Hepatocyte (in vitro differentiated cells): ENCODE measurements at regions not wholly inside any gene's neighbourhood (a gene's known extent, or its start where the extent isn't known, plus 50 kb on each side); places are given as distances from the start of the nearest gene placed in this dataset.

Experiments used
- DNase-seq: peaks from one replicate; pipeline ENCODE4 v3.0.0-alpha.2; 2016; ENCODE audit warnings: low spot score
- H2AFZ ChIP-seq: fragments of 200-600 bp; sonication (generic); 2 replicates; pipeline ENCODE4 v1.6.0; 2016; ENCODE audit warnings: antibody characterized with exemption, mild to moderate bottlenecking
- H3K27ac ChIP-seq: fragments of 200-600 bp; sonication (generic); 2 replicates; pipeline ENCODE4 v1.5.1; 2016; ENCODE audit warnings: mild to moderate bottlenecking
- H3K27me3 ChIP-seq: fragments of 200-600 bp; sonication (generic); 2 replicates; pipeline ENCODE4 v1.6.1; 2016
- H3K36me3 ChIP-seq: fragments of 200-600 bp; sonication (generic); replicated peaks from 2 replicates; pipeline ENCODE4 v1.5.1; 2016; ENCODE audit warnings: low read depth; ENCODE audit not compliant: insufficient read depth
- H3K4me1 ChIP-seq: fragments of 200-600 bp; sonication (generic); 2 replicates; pipeline ENCODE4 v1.5.1; 2016; ENCODE audit warnings: mild to moderate bottlenecking, moderate library complexity; ENCODE audit not compliant: insufficient read depth
- H3K4me2 ChIP-seq: fragments of 200-600 bp; sonication (generic); 2 replicates; pipeline ENCODE4 v1.6.0; 2016
- H3K4me3 ChIP-seq: fragments of 200-600 bp; sonication (generic); 2 replicates; pipeline ENCODE4 v1.5.1; 2016; ENCODE audit warnings: mild to moderate bottlenecking
- H3K79me2 ChIP-seq: fragments of 200-600 bp; sonication (generic); 2 replicates; pipeline ENCODE4 v1.6.0; 2017; ENCODE audit warnings: mild to moderate bottlenecking
- H3K9me2 ChIP-seq: fragments of 200-600 bp; sonication (generic); replicated peaks from 2 replicates; pipeline ENCODE4 v1.6.0; 2017; ENCODE audit warnings: mild to moderate bottlenecking; ENCODE audit not compliant: insufficient read depth
- H3K9me3 ChIP-seq: fragments of 200-600 bp; sonication (generic); 2 replicates; pipeline ENCODE4 v1.5.1; 2016; ENCODE audit warnings: low read depth, mild to moderate bottlenecking
- H4K20me1 ChIP-seq: fragments of 200-600 bp; sonication (generic); 2 replicates; pipeline ENCODE4 v1.6.0; 2016; ENCODE audit warnings: mild to moderate bottlenecking; ENCODE audit not compliant: insufficient read depth, poor library complexity, severe bottlenecking
- EZH2 ChIP-seq: fragments of 200-600 bp; sonication (generic); IDR thresholded peaks from 2 replicates; pipeline ENCODE4 v1.6.1; 2016; ENCODE audit warnings: antibody characterized with exemption, mild to moderate bottlenecking, borderline replicate concordance
- EZH2phosphoT487 ChIP-seq: fragments of 200-600 bp; sonication (generic); IDR thresholded peaks from one replicate; pipeline ENCODE4 v1.6.1; 2018; ENCODE audit warnings: antibody characterized with exemption, mild to moderate bottlenecking, low read depth, moderate library complexity; ENCODE audit not compliant: unreplicated experiment, severe bottlenecking
- WGBS: methylation state at CpG from one replicate; pipeline ENCODE4 v1.1.6; 2016; ENCODE audit warnings: low lambda C conversion rate; ENCODE audit errors: missing lambda C conversion rate; 5-methylcytosine and 5-hydroxymethylcytosine counted together
- TF ChIP-seq, protein P1 (sequence below): fragments of 200-600 bp; sonication (generic); IDR thresholded peaks from 2 replicates; pipeline ENCODE4 v1.5.1; 2016; ENCODE audit warnings: antibody characterized with exemption, mild to moderate bottlenecking; ENCODE audit not compliant: poor library complexity

DNA sequence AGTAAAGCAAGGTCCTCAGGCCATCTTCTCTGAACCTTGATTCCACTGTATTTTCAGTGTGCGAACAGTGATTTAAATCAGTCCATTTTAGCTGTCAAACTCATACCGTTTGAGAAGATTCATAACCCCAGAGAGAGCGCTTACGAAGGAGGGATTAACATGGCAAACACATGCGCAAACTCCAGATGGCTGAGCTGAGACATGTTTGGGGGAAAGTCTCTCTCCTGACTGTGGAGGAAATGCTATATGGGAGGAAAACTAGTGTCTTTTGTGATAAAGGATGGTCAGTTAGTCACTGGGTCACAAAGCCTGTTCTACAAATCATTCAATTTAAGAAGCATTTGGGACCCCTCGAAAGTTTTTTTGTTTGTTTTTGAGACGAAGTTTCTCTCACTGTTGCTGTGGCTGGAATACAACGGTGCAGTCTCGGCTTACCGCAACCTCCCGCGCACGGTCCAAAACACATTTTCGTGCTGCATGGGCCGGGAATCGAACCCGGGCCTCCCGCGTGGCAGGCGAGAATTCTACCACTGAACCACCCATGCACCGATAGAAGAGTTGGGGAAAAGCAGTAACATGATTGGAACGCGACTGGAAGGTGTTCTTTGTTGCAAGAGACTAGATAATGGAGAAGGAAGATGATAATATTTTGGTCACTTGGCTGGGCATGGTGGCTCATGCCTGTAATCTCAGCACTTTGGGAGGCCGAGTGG, 58.4 kb upstream of the CXADR start:
- DNase-seq: peak; percentile 74
- H3K4me2 ChIP-seq: peak overlapping the region; percentile 63
- H3K36me3 ChIP-seq: no peaks in the 10 kb centered on the region
- no peaks in the 10 kb centered on the region for H3K4me1 ChIP-seq
- no peak overlapping the region for H2AFZ ChIP-seq
- H3K27me3 ChIP-seq: no peaks in the 10 kb centered on the region
- H3K9me3 ChIP-seq: no peaks in the 10 kb centered on the region
- H3K9me2 ChIP-seq: no peaks in the 10 kb centered on the region
- H3K79me2 ChIP-seq: no peaks in the 10 kb centered on the region
- H3K27ac ChIP-seq: peak overlapping the region; percentile 13
- H3K4me3 ChIP-seq: no peak overlapping the region
- WGBS: 7% methylated on average over 24 of the region's 24 CpGs
- H4K20me1 ChIP-seq: no peaks in the 10 kb centered on the region
- TF ChIP-seq, protein P1, sequence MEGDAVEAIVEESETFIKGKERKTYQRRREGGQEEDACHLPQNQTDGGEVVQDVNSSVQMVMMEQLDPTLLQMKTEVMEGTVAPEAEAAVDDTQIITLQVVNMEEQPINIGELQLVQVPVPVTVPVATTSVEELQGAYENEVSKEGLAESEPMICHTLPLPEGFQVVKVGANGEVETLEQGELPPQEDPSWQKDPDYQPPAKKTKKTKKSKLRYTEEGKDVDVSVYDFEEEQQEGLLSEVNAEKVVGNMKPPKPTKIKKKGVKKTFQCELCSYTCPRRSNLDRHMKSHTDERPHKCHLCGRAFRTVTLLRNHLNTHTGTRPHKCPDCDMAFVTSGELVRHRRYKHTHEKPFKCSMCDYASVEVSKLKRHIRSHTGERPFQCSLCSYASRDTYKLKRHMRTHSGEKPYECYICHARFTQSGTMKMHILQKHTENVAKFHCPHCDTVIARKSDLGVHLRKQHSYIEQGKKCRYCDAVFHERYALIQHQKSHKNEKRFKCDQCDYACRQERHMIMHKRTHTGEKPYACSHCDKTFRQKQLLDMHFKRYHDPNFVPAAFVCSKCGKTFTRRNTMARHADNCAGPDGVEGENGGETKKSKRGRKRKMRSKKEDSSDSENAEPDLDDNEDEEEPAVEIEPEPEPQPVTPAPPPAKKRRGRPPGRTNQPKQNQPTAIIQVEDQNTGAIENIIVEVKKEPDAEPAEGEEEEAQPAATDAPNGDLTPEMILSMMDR: no peak

GRCh38 chr21:17455028-17455353, 57.9 kb upstream of the CXADR start:
- H3K4me2 ChIP-seq: peak overlapping the region; percentile 63
- no peak overlapping the region for H2AFZ ChIP-seq
- TF ChIP-seq, protein P1: no peak
- TF ChIP-seq EZH2: no peak
- no peak for TF ChIP-seq EZH2phosphoT487
- no peaks in the 10 kb centered on the region for H3K79me2 ChIP-seq
- no peaks in the 10 kb centered on the region for H3K36me3 ChIP-seq
- no peak overlapping the region for H3K4me3 ChIP-seq
- H3K27ac ChIP-seq: peak overlapping the region; percentile 13
- no peaks in the 10 kb centered on the region for H3K27me3 ChIP-seq
- H3K4me1 ChIP-seq: no peaks in the 10 kb centered on the region
- no peaks in the 10 kb centered on the region for H3K9me3 ChIP-seq
- no peaks in the 10 kb centered on the region for H3K9me2 ChIP-seq
- no peak for DNase-seq
- WGBS: 53% methylated on average over 4 of the region's 4 CpGs
- H4K20me1 ChIP-seq: no peaks in the 10 kb centered on the region

GRCh38 chr21:17455451-17455850, 57.4 kb upstream of the CXADR start:
- peak overlapping the region; percentile 63 for H3K4me2 ChIP-seq
- WGBS: 73% methylated on average over 6 of the region's 6 CpGs
- peak overlapping the region; percentile 64 for H3K27ac ChIP-seq
- H3K27me3 ChIP-seq: no peaks in the 10 kb centered on the region
- peak overlapping the region; percentile 41 for H2AFZ ChIP-seq
- no peaks in the 10 kb centered on the region for H4K20me1 ChIP-seq
- no peaks in the 10 kb centered on the region for H3K9me3 ChIP-seq
- no peaks in the 10 kb centered on the region for H3K79me2 ChIP-seq
- DNase-seq: no peak
- no peaks in the 10 kb centered on the region for H3K9me2 ChIP-seq
- TF ChIP-seq, protein P1: no peak
- TF ChIP-seq EZH2phosphoT487: no peak
- no peak for TF ChIP-seq EZH2
- H3K4me3 ChIP-seq: no peak overlapping the region
- H3K4me1 ChIP-seq: no peaks in the 10 kb centered on the region
- H3K36me3 ChIP-seq: no peaks in the 10 kb centered on the region

DNA sequence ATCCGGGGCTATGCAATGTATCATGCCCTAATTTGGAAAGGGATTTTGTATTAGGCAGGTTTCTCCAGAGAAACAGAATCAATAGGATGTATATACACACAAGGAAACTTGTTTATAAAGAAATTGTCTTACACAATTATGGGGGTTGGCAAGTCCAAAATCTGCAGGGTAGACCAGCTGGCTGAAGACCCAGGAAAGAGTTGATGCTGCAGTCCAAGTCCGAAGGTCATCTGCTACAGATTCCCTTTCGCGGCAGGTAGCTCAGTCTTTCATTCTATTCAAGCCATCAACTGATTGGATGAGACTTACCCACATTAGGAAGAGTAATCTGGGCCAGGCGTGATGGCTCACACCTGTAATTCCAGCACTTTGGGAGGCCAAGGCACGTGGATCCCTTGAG, 54.6 kb upstream of the CXADR start:
- Histone ChIP-seq H3K4me3 (no peak overlapping the region), H3K9me3 (no peaks in the 10 kb centered on the region), H3K4me2 (no peak overlapping the region), H2AFZ (no peak overlapping the region), H3K27me3 (no peaks in the 10 kb centered on the region), H3K27ac (no peak overlapping the region), H4K20me1 (no peaks in the 10 kb centered on the region), H3K4me1 (peaks cover 4% of the 10 kb centered on the region), H3K36me3 (no peaks in the 10 kb centered on the region), H3K9me2 (no peaks in the 10 kb centered on the region), H3K79me2 (no peaks in the 10 kb centered on the region)
- WGBS: 80% methylated on average over 6 of the region's 6 CpGs
- TF ChIP-seq, protein P1: no peak
- TF ChIP-seq EZH2phosphoT487: no peak
- TF ChIP-seq EZH2: no peak
- DNase-seq: no peak
